Liver (tissue), 7 donors: ENCODE measurements at regions not wholly inside any gene's neighbourhood (a gene's known extent, or its start where the extent isn't known, plus 50 kb on each side); places are given as distances from the start of the nearest gene placed in this dataset.

Experiments used
- DNase-seq: peaks from one replicate; pipeline ENCODE4 v3.0.0-alpha.2; 2017; ENCODE audit warnings: low spot score
- H3K27ac ChIP-seq, 2 donors: one replicate each; pipeline ENCODE4 v1.7.0; 2013; ENCODE audit warnings: inconsistent platforms in 2 of 2, low read length in 2 of 2, control low read depth in 1 of 2, low read depth in 1 of 2, mild to moderate bottlenecking in 1 of 2
- H3K27me3 ChIP-seq, 4 donors: one replicate each; pipeline versions ENCODE4 v1.6.1 to v1.7.0; 2013; ENCODE audit warnings: low read length in 3 of 4, inconsistent platforms in 1 of 4, mild to moderate bottlenecking in 1 of 4, moderate library complexity in 1 of 4; ENCODE audit not compliant: control insufficient read depth in 4 of 4, insufficient read depth in 4 of 4
- H3K36me3 ChIP-seq, 4 donors: one replicate each; pipeline versions ENCODE4 v1.6.1 to v1.7.0; 2013; ENCODE audit warnings: low read length in 3 of 4, mild to moderate bottlenecking in 3 of 4, low read depth in 1 of 4, moderate library complexity in 1 of 4; ENCODE audit not compliant: control insufficient read depth in 4 of 4, insufficient read depth in 3 of 4
- H3K4me1 ChIP-seq, 4 donors: one replicate each; pipeline versions ENCODE4 v1.6.1 to v1.7.0; 2013; ENCODE audit warnings: low read length in 3 of 4, mild to moderate bottlenecking in 3 of 4, moderate library complexity in 1 of 4; ENCODE audit not compliant: control insufficient read depth in 4 of 4, insufficient read depth in 4 of 4
- H3K4me3 ChIP-seq, 3 donors: one replicate each; pipeline versions ENCODE4 v1.6.1 to v1.7.0; 2013; ENCODE audit warnings: low read length in 3 of 3, control low read depth in 1 of 3, low read depth in 1 of 3, mild to moderate bottlenecking in 1 of 3
- H3K9ac ChIP-seq, 2 donors: one replicate each; pipeline ENCODE4 v1.7.0; 2013; ENCODE audit warnings: low read length in 2 of 2, mild to moderate bottlenecking in 2 of 2, moderate library complexity in 2 of 2, control low read depth in 1 of 2, low read depth in 1 of 2
- H3K9me3 ChIP-seq, 4 donors: one replicate each; pipeline versions ENCODE4 v1.6.1 to v1.7.0; 2013; ENCODE audit warnings: low read length in 3 of 4; ENCODE audit not compliant: control insufficient read depth in 4 of 4
- ATF3 ChIP-seq: IDR thresholded peaks from 2 replicates; pipeline ENCODE4 v1.6.1; 2016; ENCODE audit warnings: antibody characterized with exemption
- EGR1 ChIP-seq, 2 donors: IDR thresholded peaks; 2 replicates each; pipeline ENCODE4 v1.6.1; 2016 to 2018; ENCODE audit warnings: antibody characterized with exemption in 2 of 2, low read depth in 2 of 2
- FOXA1 ChIP-seq: IDR thresholded peaks from 2 replicates; pipeline ENCODE4 v1.6.1; 2016; ENCODE audit warnings: antibody characterized with exemption
- FOXA2 ChIP-seq: IDR thresholded peaks from 2 replicates; pipeline ENCODE4 v1.6.1; 2016; ENCODE audit warnings: antibody characterized with exemption
- GABPA ChIP-seq, 2 donors: IDR thresholded peaks in 1 of 2; conservative IDR thresholded peaks in 1 of 2; 2 replicates each; pipeline ENCODE4 v1.6.1; 2016; ENCODE audit warnings: antibody characterized with exemption in 2 of 2, mild to moderate bottlenecking in 1 of 2, moderate library complexity in 1 of 2
- HNF4A ChIP-seq, 2 donors: conservative IDR thresholded peaks; 2 replicates each; pipeline ENCODE4 v1.6.1; 2016; ENCODE audit warnings: antibody characterized with exemption in 2 of 2, mild to moderate bottlenecking in 2 of 2
- HNF4G ChIP-seq: IDR thresholded peaks from 2 replicates; pipeline ENCODE4 v1.6.1; 2016; ENCODE audit warnings: antibody characterized with exemption
- JUND ChIP-seq, 2 donors: IDR thresholded peaks; 2 replicates each; pipeline ENCODE4 v1.6.1; 2016; ENCODE audit warnings: antibody characterized with exemption in 2 of 2
- MAX ChIP-seq: IDR thresholded peaks from 2 replicates; pipeline ENCODE4 v1.6.1; 2016; ENCODE audit warnings: antibody characterized with exemption
- RAD21 ChIP-seq, 2 donors: IDR thresholded peaks; 2 replicates each; pipeline ENCODE4 v1.6.1; 2016; ENCODE audit warnings: antibody characterized with exemption in 2 of 2, mild to moderate bottlenecking in 2 of 2
- REST ChIP-seq: IDR thresholded peaks from 2 replicates; pipeline ENCODE4 v1.6.1; 2016; ENCODE audit warnings: antibody characterized with exemption, mild to moderate bottlenecking
- RXRA ChIP-seq, 2 donors: IDR thresholded peaks; 2 replicates each; pipeline ENCODE4 v1.6.1; 2017 to 2018; ENCODE audit warnings: antibody characterized with exemption in 2 of 2, mild to moderate bottlenecking in 1 of 2
- SP1 ChIP-seq: IDR thresholded peaks from 2 replicates; pipeline ENCODE4 v1.6.1; 2018; ENCODE audit warnings: antibody characterized with exemption, mild to moderate bottlenecking
- TAF1 ChIP-seq: conservative IDR thresholded peaks from 2 replicates; pipeline ENCODE4 v1.6.1; 2016; ENCODE audit warnings: antibody characterized with exemption, mild to moderate bottlenecking
- YY1 ChIP-seq: IDR thresholded peaks from 2 replicates; pipeline ENCODE4 v1.6.1; 2016; ENCODE audit warnings: antibody characterized with exemption, mild to moderate bottlenecking
- ZBTB33 ChIP-seq: IDR thresholded peaks from 2 replicates; pipeline ENCODE4 v1.6.1; 2016; ENCODE audit warnings: antibody characterized with exemption
- WGBS: extraction: QIAGEN DNeasy Blood & Tissue Kit; methylation state at CpG from one replicate; pipeline ENCODE4 v1.1.7; 2013; 5-methylcytosine and 5-hydroxymethylcytosine counted together
- donor health status: healthy.
- donor health status: healthy.
- donor health status: healthy.
- donor health status: healthy.

GRCh38 chr9:90288275-90288639 lies 354.4 kb downstream of the DIRAS2 start:
- peaks cover 0 to 14% (median 0%) of the 10 kb centered on the region in 4 donors for H3K27me3 ChIP-seq
- H3K9ac ChIP-seq = no peak overlapping the region
- 77% methylated on average over 2 of the region's 2 CpGs for WGBS
- DNase-seq = no peak
- no peak overlapping the region for H3K4me3 ChIP-seq
- H3K27ac ChIP-seq = no peak overlapping the region
- no peaks in the 10 kb centered on the region for H3K4me1 ChIP-seq
- TF ChIP-seq RAD21 (IDR thresholded peaks at IDR 0.05) (no peak), FOXA2 (no peak), EGR1 (IDR thresholded peaks at IDR 0.05; ENCODE audit: low read depth in 2 of 2) (no peak), FOXA1 (no peak), REST (no peak)
- no peaks in the 10 kb centered on the region for H3K36me3 ChIP-seq
- no peaks in the 10 kb centered on the region for H3K9me3 ChIP-seq

- no peak for TF ChIP-seq FOXA2
- TF ChIP-seq RAD21 (IDR thresholded peaks at IDR 0.05) = no peak
- no peak for TF ChIP-seq REST
- no peak for TF ChIP-seq ATF3
- TF ChIP-seq TAF1 = no peak
- no peak for TF ChIP-seq MAX
- TF ChIP-seq FOXA1 = no peak
- no peak for TF ChIP-seq EGR1 (IDR thresholded peaks at IDR 0.05; ENCODE audit: low read depth in 2 of 2)
- TF ChIP-seq SP1 = no peak
- no peak for TF ChIP-seq JUND (IDR thresholded peaks at IDR 0.05)
- TF ChIP-seq HNF4A (conservative IDR thresholded peaks at IDR 0.05) = no peak
- TF ChIP-seq RXRA (IDR thresholded peaks at IDR 0.05) = no peak
- no peak for TF ChIP-seq YY1
- no peak for TF ChIP-seq HNF4G
- no peak for TF ChIP-seq ZBTB33
- TF ChIP-seq GABPA (IDR thresholded peaks at IDR 0.05 in 1 of 2, conservative IDR thresholded peaks at IDR 0.05 in 1 of 2) = no peak
- Histone ChIP-seq H3K9me3 (no peaks in the 10 kb centered on the region), H3K27me3 (peaks cover 0 to 14% (median 0%) of the 10 kb centered on the region in 4 donors), H3K9ac (no peak overlapping the region), H3K4me1 (no peaks in the 10 kb centered on the region), H3K27ac (no peak overlapping the region), H3K4me3 (no peak overlapping the region), H3K36me3 (no peaks in the 10 kb centered on the region)
- no peak for DNase-seq
- WGBS = 73% methylated on average over 5 of the region's 5 CpGs
Observed at GRCh38 chr9:90290716-90291485, 351.7 kb downstream of the DIRAS2 start.
